GM21825 (cell line): ENCODE measurements at regions not wholly inside any gene's neighbourhood (a gene's known extent, or its start where the extent isn't known, plus 50 kb on each side); places are given as distances from the start of the nearest gene placed in this dataset.
A peak's percentile ranks its signal among the peaks of the same experiment; 100 is the strongest.

Experiments
- ATAC-seq: cut with Tn5 transposase; IDR thresholded peaks from one replicate; pipeline ENCODE4 v1.9.1; 2021; ENCODE audit warnings: mild to moderate bottlenecking, moderate library complexity; ENCODE audit not compliant: unreplicated experiment

- ATAC-seq, result no peak
Observed at GRCh38 chr6:23396949-23397348, 729.1 kb upstream of the NRSN1 start.

GRCh38 chr6:23403460-23403859, 722.6 kb upstream of the NRSN1 start:
- ATAC-seq, result no peak

GRCh38 chr6:23409531-23409930, 716.5 kb upstream of the NRSN1 start:
- ATAC-seq, result no peak

GRCh38 chr6:23410439-23410838, 715.6 kb upstream of the NRSN1 start:
- no peak for ATAC-seq

GRCh38 chr6:23412770-23413169, 713.2 kb upstream of the NRSN1 start:
- ATAC-seq, result no peak

GRCh38 chr6:23413327-23414050, 712.5 kb upstream of the NRSN1 start:
- no peak for ATAC-seq

GRCh38 chr6:23414051-23414445, 712.0 kb upstream of the NRSN1 start:
- peak; percentile 75 for ATAC-seq

- no peak for ATAC-seq
Observed at GRCh38 chr6:23414922-23415321, 711.1 kb upstream of the NRSN1 start.

GRCh38 chr6:23415819-23416427, 710.1 kb upstream of the NRSN1 start:
- no peak for ATAC-seq

- no peak for ATAC-seq
Observed at GRCh38 chr6:23417133-23417532, 708.9 kb upstream of the NRSN1 start.

GRCh38 chr6:23418095-23418494, 707.9 kb upstream of the NRSN1 start:
- ATAC-seq, result no peak

- ATAC-seq, result no peak
Observed at GRCh38 chr6:23419046-23419445, 707.0 kb upstream of the NRSN1 start.

- no peak for ATAC-seq
Observed at GRCh38 chr6:23420659-23421350, 705.2 kb upstream of the NRSN1 start.

GRCh38 chr6:23424584-23424983, 701.4 kb upstream of the NRSN1 start:
- ATAC-seq, result no peak

GRCh38 chr6:23435126-23435525, 690.9 kb upstream of the NRSN1 start:
- ATAC-seq, result no peak

GRCh38 chr6:23435798-23436197, 690.2 kb upstream of the NRSN1 start:
- no peak for ATAC-seq

- ATAC-seq, result no peak
Observed at GRCh38 chr6:23441808-23442461, 684.1 kb upstream of the NRSN1 start.

GRCh38 chr6:23445157-23445710, 680.8 kb upstream of the NRSN1 start:
- no peak for ATAC-seq

- no peak for ATAC-seq
Observed at GRCh38 chr6:23446469-23446967, 679.5 kb upstream of the NRSN1 start.

GRCh38 chr6:23447731-23448130, 678.3 kb upstream of the NRSN1 start:
- no peak for ATAC-seq

GRCh38 chr6:23448281-23448680, 677.7 kb upstream of the NRSN1 start:
- ATAC-seq, result no peak
